Thymus (tissue), 11 donors: ENCODE measurements at regions not wholly inside any gene's neighbourhood (a gene's known extent, or its start where the extent isn't known, plus 50 kb on each side); places are given as distances from the start of the nearest gene placed in this dataset.
"Not testable (repeated sequence)": the region's sequence is repeated elsewhere in the genome, so short reads cannot be mapped to it uniquely, and the experiment has no call there.

Source experiments
- DNase-seq, 9 donors: peaks; one replicate each; pipeline ENCODE4 v3.0.0-alpha.2; 2013; ENCODE audit warnings: low spot score in 9 of 9, low read depth in 6 of 9, missing footprints in 1 of 9
- H3K27ac ChIP-seq, 2 donors: one replicate each; pipeline ENCODE4 v1.5.1; 2013; ENCODE audit warnings: control low read depth in 1 of 2, low read depth in 1 of 2, low read length in 1 of 2, mild to moderate bottlenecking in 1 of 2, moderate library complexity in 1 of 2
- H3K27me3 ChIP-seq, 2 donors: one replicate each; pipeline ENCODE4 v1.5.1; 2013; ENCODE audit warnings: low read length in 1 of 2; ENCODE audit not compliant: control insufficient read depth in 2 of 2, insufficient read depth in 1 of 2
- H3K36me3 ChIP-seq, 2 donors: one replicate each; pipeline ENCODE4 v1.5.1; 2013; ENCODE audit warnings: low read length in 1 of 2, mild to moderate bottlenecking in 1 of 2, moderate library complexity in 1 of 2; ENCODE audit not compliant: control insufficient read depth in 2 of 2, insufficient read depth in 2 of 2
- H3K4me1 ChIP-seq, 2 donors: one replicate each; pipeline ENCODE4 v1.5.1; 2013; ENCODE audit warnings: low read length in 2 of 2; ENCODE audit not compliant: control insufficient read depth in 2 of 2, insufficient read depth in 2 of 2
- H3K4me3 ChIP-seq, 2 donors: one replicate each; pipeline ENCODE4 v1.5.1; 2013; ENCODE audit warnings: low read length in 2 of 2, control low read depth in 1 of 2, mild to moderate bottlenecking in 1 of 2
- H3K9me3 ChIP-seq, 2 donors: one replicate each; pipeline ENCODE4 v1.5.1; 2013; ENCODE audit warnings: low read length in 1 of 2, mild to moderate bottlenecking in 1 of 2; ENCODE audit not compliant: control insufficient read depth in 2 of 2, insufficient read depth in 1 of 2
- WGBS: extraction: QIAGEN DNeasy Blood & Tissue Kit; methylation state at CpG from one replicate; pipeline ENCODE4 v1.1.7; 2013; 5-methylcytosine and 5-hydroxymethylcytosine counted together
- donor health status: healthy.

GRCh38 chr2:102895376-102895775 lies 133.5 kb downstream of the TMEM182 start:
- no peaks in the 10 kb centered on the region for H3K27me3 ChIP-seq
- no peak for DNase-seq
- H3K27ac ChIP-seq = no peak overlapping the region
- no peaks in the 10 kb centered on the region for H3K4me1 ChIP-seq
- H3K4me3 ChIP-seq = no peak overlapping the region
- H3K36me3 ChIP-seq = no peaks in the 10 kb centered on the region
- 3% methylated on average over 2 of the region's 2 CpGs for WGBS
- H3K9me3 ChIP-seq = no peaks in the 10 kb centered on the region

- WGBS = 80% methylated on average over 2 of the region's 2 CpGs
- H3K9me3 ChIP-seq = not testable (repeated sequence)
Measured at GRCh38 chr2:102909240-102909639, 147.4 kb downstream of the TMEM182 start.

GRCh38 chr2:102910724-102911123 lies 148.9 kb downstream of the TMEM182 start:
- DNase-seq = no peak
- WGBS = 93% methylated on average over 6 of the region's 6 CpGs

More at GRCh38 chr2:102909240-102909639, 147.4 kb downstream of the TMEM182 start:
- DNase-seq, H3K27ac ChIP-seq, H3K4me1 ChIP-seq, H3K4me3 ChIP-seq, H3K27me3 ChIP-seq, H3K36me3 ChIP-seq: not testable (repeated sequence)

GRCh38 chr2:102915128-102915527 lies 153.3 kb downstream of the TMEM182 start:
- Histone ChIP-seq H3K9me3 (peaks cover 0 to 9% of the 10 kb centered on the region in 2 donors), H3K36me3 (no peaks in the 10 kb centered on the region), H3K27ac (no peak overlapping the region), H3K4me3 (no peak overlapping the region), H3K27me3 (no peaks in the 10 kb centered on the region), H3K4me1 (no peaks in the 10 kb centered on the region)
- no peak for DNase-seq
- WGBS = 87% methylated on average over 2 of the region's 2 CpGs

More at GRCh38 chr2:102910724-102911123, 148.9 kb downstream of the TMEM182 start:
- Histone ChIP-seq H3K4me3 (no peak overlapping the region), H3K9me3 (no peaks in the 10 kb centered on the region), H3K27me3 (no peaks in the 10 kb centered on the region), H3K36me3 (no peaks in the 10 kb centered on the region), H3K27ac (no peak overlapping the region), H3K4me1 (no peaks in the 10 kb centered on the region)

- H3K4me1 ChIP-seq = no peaks in the 10 kb centered on the region
- DNase-seq = no peak
- no peaks in the 10 kb centered on the region for H3K9me3 ChIP-seq
- no peaks in the 10 kb centered on the region for H3K27me3 ChIP-seq
- no peak overlapping the region for H3K4me3 ChIP-seq
- 74% methylated on average over 4 of the region's 4 CpGs for WGBS
- H3K36me3 ChIP-seq = no peaks in the 10 kb centered on the region
- H3K27ac ChIP-seq = no peak overlapping the region
Measured at GRCh38 chr2:102922321-102922720, 160.5 kb downstream of the TMEM182 start.

- no peak for DNase-seq
- whole genome bisulfite sequencing = 96% methylated on average over 7 of the region's 7 CpGs
- no peak overlapping the region for H3K4me3 ChIP-seq
- H3K4me1 ChIP-seq = no peaks in the 10 kb centered on the region
- H3K27me3 ChIP-seq = no peaks in the 10 kb centered on the region
- H3K9me3 ChIP-seq = no peaks in the 10 kb centered on the region
- no peak overlapping the region for H3K27ac ChIP-seq
- H3K36me3 ChIP-seq = no peaks in the 10 kb centered on the region
Measured at GRCh38 chr2:102925003-102925402, 163.2 kb downstream of the TMEM182 start.

GRCh38 chr2:102927854-102928267 lies 166.0 kb downstream of the TMEM182 start:
- Histone ChIP-seq H3K27ac (no peak overlapping the region), H3K27me3 (no peaks in the 10 kb centered on the region), H3K36me3 (no peaks in the 10 kb centered on the region), H3K4me3 (no peak overlapping the region), H3K9me3 (no peaks in the 10 kb centered on the region), H3K4me1 (no peaks in the 10 kb centered on the region)
- 85% methylated on average over 5 of the region's 5 CpGs for WGBS
- no peak for DNase-seq

DNA sequence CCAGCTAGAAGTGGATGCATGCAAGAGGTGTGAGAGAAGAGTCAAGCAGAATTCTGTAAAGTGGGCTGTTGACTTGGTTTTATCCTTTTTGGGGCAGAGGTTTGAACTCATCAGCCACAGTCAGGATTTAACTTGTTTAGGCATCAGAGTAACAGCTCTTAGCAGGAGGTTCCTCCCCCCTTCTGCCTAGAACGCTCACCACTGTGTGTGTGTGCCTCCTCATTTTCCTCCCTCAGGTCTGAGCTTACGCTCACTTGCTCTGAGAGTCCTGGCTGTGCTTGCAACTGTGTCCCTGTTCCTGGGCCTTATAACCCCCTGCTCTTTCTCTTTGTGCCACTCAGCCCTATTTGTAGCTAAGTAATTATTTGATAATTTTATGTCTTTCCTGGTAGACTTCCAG lies 167.9 kb downstream of the TMEM182 start:
- Histone ChIP-seq H3K27me3 (no peaks in the 10 kb centered on the region), H3K4me3 (no peak overlapping the region), H3K36me3 (no peaks in the 10 kb centered on the region), H3K27ac (no peak overlapping the region), H3K9me3 (no peaks in the 10 kb centered on the region), H3K4me1 (no peaks in the 10 kb centered on the region)
- DNase-seq = no peak
- WGBS = 87% methylated on average over 2 of the region's 2 CpGs

- Histone ChIP-seq H3K4me1 (no peaks in the 10 kb centered on the region), H3K4me3 (no peak overlapping the region), H3K9me3 (no peaks in the 10 kb centered on the region), H3K27ac (no peak overlapping the region), H3K36me3 (no peaks in the 10 kb centered on the region), H3K27me3 (no peaks in the 10 kb centered on the region)
- no peak for DNase-seq
- WGBS = 90% methylated on average over 6 of the region's 6 CpGs
Measured at GRCh38 chr2:102932501-102932900, 170.7 kb downstream of the TMEM182 start.

DNA sequence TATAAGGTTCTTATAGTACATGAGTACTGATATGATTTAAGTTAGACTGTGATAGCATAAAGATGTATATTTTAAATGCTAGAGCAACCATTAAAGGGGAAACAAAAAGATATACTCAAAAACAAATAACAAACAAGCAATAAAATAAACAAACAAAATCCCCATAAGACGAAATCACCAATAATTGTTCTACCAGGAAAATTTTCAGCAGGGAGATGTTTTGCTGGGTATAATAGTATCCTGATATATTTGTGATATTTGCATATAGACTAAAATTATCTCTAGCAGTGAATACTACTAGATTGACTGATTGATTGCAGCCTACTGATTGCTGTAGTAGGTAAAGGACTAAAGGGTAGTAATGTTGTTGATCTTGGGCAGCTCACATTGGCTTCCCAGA lies 177.4 kb downstream of the TMEM182 start:
- Histone ChIP-seq H3K4me3 (no peak overlapping the region), H3K27me3 (no peaks in the 10 kb centered on the region), H3K4me1 (no peaks in the 10 kb centered on the region), H3K36me3 (no peaks in the 10 kb centered on the region), H3K9me3 (no peaks in the 10 kb centered on the region), H3K27ac (no peak overlapping the region)
- WGBS = 35% methylated on average over 1 of the region's 1 CpG
- DNase-seq = no peak
